ENCODE measurements at regions not wholly inside any gene's neighbourhood (a gene's known extent, or its start where the extent isn't known, plus 50 kb on each side); places are given as distances from the start of the nearest gene placed in this dataset.

- peaks cover 4% of the 10 kb centered on the region for H3K4me1 Mint-ChIP-seq
- no peak overlapping the region for H3K4me3 Mint-ChIP-seq
- no peaks in the 10 kb centered on the region for H3K36me3 Mint-ChIP-seq (ENCODE audit: low read depth)
- no peak overlapping the region for H3K27ac Mint-ChIP-seq
- TF ChIP-seq CTCF (IDR thresholded peaks at IDR 0.05; ENCODE audit: unreplicated experiment in 3 of 3), result peak in 1 of 3 experiments; percentile 10
- peaks cover 3% of the 10 kb centered on the region for H3K9me3 Mint-ChIP-seq
- H3K27me3 Mint-ChIP-seq (ENCODE audit: low read depth), result peaks cover 3% of the 10 kb centered on the region
These were observed 1023.0 kb upstream of the ACVR2A start for GRCh38 chr2:146821836-146822316.

- Mint-ChIP-seq H3K36me3 (ENCODE audit: low read depth) (no peaks in the 10 kb centered on the region), H3K9me3 (peaks cover 3% of the 10 kb centered on the region), H3K27ac (no peak overlapping the region), H3K27me3 (ENCODE audit: low read depth) (peaks cover 3% of the 10 kb centered on the region), H3K4me1 (no peaks in the 10 kb centered on the region), H3K4me3 (no peak overlapping the region)
- TF ChIP-seq CTCF (IDR thresholded peaks at IDR 0.05; ENCODE audit: unreplicated experiment in 3 of 3), result no peak
These were observed 1024.2 kb upstream of the ACVR2A start for GRCh38 chr2:146820672-146821071.

GRCh38 chr2:146818122-146818521 lies 1026.7 kb upstream of the ACVR2A start:
- peaks cover 12% of the 10 kb centered on the region for H3K9me3 Mint-ChIP-seq
- H3K4me1 Mint-ChIP-seq, result no peaks in the 10 kb centered on the region
- no peak for TF ChIP-seq CTCF (IDR thresholded peaks at IDR 0.05; ENCODE audit: unreplicated experiment in 3 of 3)
- no peaks in the 10 kb centered on the region for H3K36me3 Mint-ChIP-seq (ENCODE audit: low read depth)
- no peak overlapping the region for H3K27ac Mint-ChIP-seq
- H3K4me3 Mint-ChIP-seq, result no peak overlapping the region
- H3K27me3 Mint-ChIP-seq (ENCODE audit: low read depth), result peaks cover 3% of the 10 kb centered on the region

GRCh38 chr2:146817613-146818012 lies 1027.2 kb upstream of the ACVR2A start:
- no peak overlapping the region for H3K4me3 Mint-ChIP-seq
- no peaks in the 10 kb centered on the region for H3K4me1 Mint-ChIP-seq
- peaks cover 12% of the 10 kb centered on the region for H3K9me3 Mint-ChIP-seq
- H3K27me3 Mint-ChIP-seq (ENCODE audit: low read depth), result peaks cover 3% of the 10 kb centered on the region
- TF ChIP-seq CTCF (IDR thresholded peaks at IDR 0.05; ENCODE audit: unreplicated experiment in 3 of 3), result no peak
- no peak overlapping the region for H3K27ac Mint-ChIP-seq
- no peaks in the 10 kb centered on the region for H3K36me3 Mint-ChIP-seq (ENCODE audit: low read depth)

- H3K9me3 Mint-ChIP-seq, result peaks cover 28% of the 10 kb centered on the region
- H3K27me3 Mint-ChIP-seq (ENCODE audit: low read depth), result peaks cover 3% of the 10 kb centered on the region
- no peak for TF ChIP-seq CTCF (IDR thresholded peaks at IDR 0.05; ENCODE audit: unreplicated experiment in 3 of 3)
- no peaks in the 10 kb centered on the region for H3K36me3 Mint-ChIP-seq (ENCODE audit: low read depth)
- no peaks in the 10 kb centered on the region for H3K4me1 Mint-ChIP-seq
- no peak overlapping the region for H3K4me3 Mint-ChIP-seq
- no peak overlapping the region for H3K27ac Mint-ChIP-seq
These were observed 1029.9 kb upstream of the ACVR2A start for GRCh38 chr2:146814971-146815370.

- Mint-ChIP-seq H3K27ac (no peak overlapping the region), H3K4me1 (peaks cover 22% of the 10 kb centered on the region), H3K36me3 (ENCODE audit: low read depth) (no peaks in the 10 kb centered on the region), H3K27me3 (ENCODE audit: low read depth) (peaks cover 3% of the 10 kb centered on the region), H3K9me3 (peaks cover 25% of the 10 kb centered on the region), H3K4me3 (no peak overlapping the region)
- TF ChIP-seq CTCF (IDR thresholded peaks at IDR 0.05; ENCODE audit: unreplicated experiment in 3 of 3), result no peak
These were observed 1037.2 kb upstream of the ACVR2A start for GRCh38 chr2:146807568-146808168.
